NCI-H82 (cell line): ENCODE measurements at regions not wholly inside any gene's neighbourhood (a gene's known extent, or its start where the extent isn't known, plus 50 kb on each side); places are given as distances from the start of the nearest gene placed in this dataset.
A peak's percentile ranks its signal among the peaks of the same experiment; 100 is the strongest.

ENCODE experiments used
- DNase-seq: peaks from one replicate; lab custom pipeline; 2025; lab: John Stamatoyannopoulos, UW

- DNase-seq: no peak
These were observed 55.7 kb downstream of the CXCR4 start for GRCh38 chr2:136062066-136062837.

- no peak for DNase-seq
These were observed 57.5 kb downstream of the CXCR4 start for GRCh38 chr2:136060416-136060815.

- no peak for DNase-seq
These were observed 58.9 kb downstream of the CXCR4 start for GRCh38 chr2:136059036-136059472.

GRCh38 chr2:136058262-136058661, 59.7 kb downstream of the CXCR4 start:
- DNase-seq: no peak

- peak; percentile 6 for DNase-seq
These were observed 60.2 kb downstream of the CXCR4 start for GRCh38 chr2:136057802-136058140.

GRCh38 chr2:136057023-136057801, 60.7 kb downstream of the CXCR4 start:
- no peak for DNase-seq

- DNase-seq: no peak
These were observed 61.8 kb downstream of the CXCR4 start for GRCh38 chr2:136055929-136056688.

- no peak for DNase-seq
These were observed 63.1 kb downstream of the CXCR4 start for GRCh38 chr2:136054856-136055255.

GRCh38 chr2:136052369-136053362, 65.3 kb downstream of the CXCR4 start:
- no peak for DNase-seq

GRCh38 chr2:136051725-136052048, 66.3 kb upstream of the DARS1 start:
- no peak for DNase-seq

- no peak for DNase-seq
These were observed 65.7 kb upstream of the DARS1 start for GRCh38 chr2:136051001-136051724.

- DNase-seq: no peak
These were observed 64.8 kb upstream of the DARS1 start for GRCh38 chr2:136049991-136050920.

- no peak for DNase-seq
These were observed 63.8 kb upstream of the DARS1 start for GRCh38 chr2:136049011-136049742.

- no peak for DNase-seq
These were observed 60.6 kb upstream of the DARS1 start for GRCh38 chr2:136045835-136046570.

GRCh38 chr2:136045344-136045743, 59.9 kb upstream of the DARS1 start:
- no peak for DNase-seq
